HL-60 (cell line): ENCODE measurements at regions not wholly inside any gene's neighbourhood (a gene's known extent, or its start where the extent isn't known, plus 50 kb on each side); places are given as distances from the start of the nearest gene placed in this dataset.

ENCODE experiments used
- GABPA ChIP-seq: IDR thresholded peaks from 2 replicates; pipeline ENCODE4 v1.6.1; 2012; ENCODE audit warnings: low read depth
- POLR2AphosphoS5 ChIP-seq: IDR thresholded peaks from 2 replicates; pipeline ENCODE4 v1.6.1; 2012; ENCODE audit warnings: low read depth
- TF ChIP-seq, protein P1 (sequence below): IDR thresholded peaks from one replicate; pipeline ENCODE4 v1.5.1; 2011; ENCODE audit warnings: low read length, control low read depth, inconsistent platforms; ENCODE audit not compliant: insufficient read depth
- TF ChIP-seq, protein P2 (sequence below): IDR thresholded peaks from 2 replicates; pipeline ENCODE4 v1.6.1; 2012; ENCODE audit warnings: low read depth; ENCODE audit not compliant: insufficient replicate concordance

DNA sequence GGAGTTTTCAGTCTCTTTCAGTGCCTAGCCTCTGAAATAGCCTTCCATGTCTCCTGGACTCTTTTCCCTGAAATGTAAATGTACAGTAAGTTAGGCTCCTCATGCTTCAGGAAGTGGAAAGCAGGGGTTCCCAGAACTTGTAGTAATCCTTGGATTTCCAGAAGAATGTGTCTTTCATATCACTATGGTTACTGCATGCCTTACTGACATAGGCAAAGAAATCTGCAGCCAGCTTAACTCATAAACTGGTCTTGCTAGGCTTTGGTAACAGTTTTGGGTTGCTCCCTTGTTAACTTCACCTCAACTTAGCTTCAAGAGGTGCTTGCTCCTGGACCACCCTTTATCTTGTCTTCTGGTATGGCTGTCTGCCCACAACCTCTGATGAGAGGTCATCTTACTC is 686.8 kb upstream of the DDX18 start:
- TF ChIP-seq, protein P1, sequence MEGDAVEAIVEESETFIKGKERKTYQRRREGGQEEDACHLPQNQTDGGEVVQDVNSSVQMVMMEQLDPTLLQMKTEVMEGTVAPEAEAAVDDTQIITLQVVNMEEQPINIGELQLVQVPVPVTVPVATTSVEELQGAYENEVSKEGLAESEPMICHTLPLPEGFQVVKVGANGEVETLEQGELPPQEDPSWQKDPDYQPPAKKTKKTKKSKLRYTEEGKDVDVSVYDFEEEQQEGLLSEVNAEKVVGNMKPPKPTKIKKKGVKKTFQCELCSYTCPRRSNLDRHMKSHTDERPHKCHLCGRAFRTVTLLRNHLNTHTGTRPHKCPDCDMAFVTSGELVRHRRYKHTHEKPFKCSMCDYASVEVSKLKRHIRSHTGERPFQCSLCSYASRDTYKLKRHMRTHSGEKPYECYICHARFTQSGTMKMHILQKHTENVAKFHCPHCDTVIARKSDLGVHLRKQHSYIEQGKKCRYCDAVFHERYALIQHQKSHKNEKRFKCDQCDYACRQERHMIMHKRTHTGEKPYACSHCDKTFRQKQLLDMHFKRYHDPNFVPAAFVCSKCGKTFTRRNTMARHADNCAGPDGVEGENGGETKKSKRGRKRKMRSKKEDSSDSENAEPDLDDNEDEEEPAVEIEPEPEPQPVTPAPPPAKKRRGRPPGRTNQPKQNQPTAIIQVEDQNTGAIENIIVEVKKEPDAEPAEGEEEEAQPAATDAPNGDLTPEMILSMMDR: no peak
- TF ChIP-seq, protein P2, sequence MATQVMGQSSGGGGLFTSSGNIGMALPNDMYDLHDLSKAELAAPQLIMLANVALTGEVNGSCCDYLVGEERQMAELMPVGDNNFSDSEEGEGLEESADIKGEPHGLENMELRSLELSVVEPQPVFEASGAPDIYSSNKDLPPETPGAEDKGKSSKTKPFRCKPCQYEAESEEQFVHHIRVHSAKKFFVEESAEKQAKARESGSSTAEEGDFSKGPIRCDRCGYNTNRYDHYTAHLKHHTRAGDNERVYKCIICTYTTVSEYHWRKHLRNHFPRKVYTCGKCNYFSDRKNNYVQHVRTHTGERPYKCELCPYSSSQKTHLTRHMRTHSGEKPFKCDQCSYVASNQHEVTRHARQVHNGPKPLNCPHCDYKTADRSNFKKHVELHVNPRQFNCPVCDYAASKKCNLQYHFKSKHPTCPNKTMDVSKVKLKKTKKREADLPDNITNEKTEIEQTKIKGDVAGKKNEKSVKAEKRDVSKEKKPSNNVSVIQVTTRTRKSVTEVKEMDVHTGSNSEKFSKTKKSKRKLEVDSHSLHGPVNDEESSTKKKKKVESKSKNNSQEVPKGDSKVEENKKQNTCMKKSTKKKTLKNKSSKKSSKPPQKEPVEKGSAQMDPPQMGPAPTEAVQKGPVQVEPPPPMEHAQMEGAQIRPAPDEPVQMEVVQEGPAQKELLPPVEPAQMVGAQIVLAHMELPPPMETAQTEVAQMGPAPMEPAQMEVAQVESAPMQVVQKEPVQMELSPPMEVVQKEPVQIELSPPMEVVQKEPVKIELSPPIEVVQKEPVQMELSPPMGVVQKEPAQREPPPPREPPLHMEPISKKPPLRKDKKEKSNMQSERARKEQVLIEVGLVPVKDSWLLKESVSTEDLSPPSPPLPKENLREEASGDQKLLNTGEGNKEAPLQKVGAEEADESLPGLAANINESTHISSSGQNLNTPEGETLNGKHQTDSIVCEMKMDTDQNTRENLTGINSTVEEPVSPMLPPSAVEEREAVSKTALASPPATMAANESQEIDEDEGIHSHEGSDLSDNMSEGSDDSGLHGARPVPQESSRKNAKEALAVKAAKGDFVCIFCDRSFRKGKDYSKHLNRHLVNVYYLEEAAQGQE: no peak
- no peak for TF ChIP-seq POLR2AphosphoS5
- TF ChIP-seq GABPA: no peak
